SK-N-SH (cell line): ENCODE measurements at regions not wholly inside any gene's neighbourhood (a gene's known extent, or its start where the extent isn't known, plus 50 kb on each side); places are given as distances from the start of the nearest gene placed in this dataset.

Source experiments
- CTCF ChIA-PET: fragments of 300-600, 350-600 bp; formaldehyde crosslinking; extraction: SDS; loops from one replicate; lab custom pipeline; 2021; lab: Yijun Ruan, JAX
- POLR2A ChIA-PET: fragments of 350-600 bp; sonication (Branson Sonifier 250); formaldehyde crosslinking; extraction: SDS; loops from one replicate; lab custom pipeline; 2020; ENCODE audit warnings: antibody characterized with exemption, inconsistent platforms; lab: Yijun Ruan, JAX
- DNase-seq: peaks from one replicate; pipeline ENCODE4 v3.0.0; 2012
- H2AFZ ChIP-seq: fragments of 200-600 bp; sonication (generic); 2 replicates; pipeline ENCODE4 v1.8.1; 2016; ENCODE audit warnings: antibody characterized with exemption, mild to moderate bottlenecking, low read depth
- H3F3A ChIP-seq: fragments of 200-600 bp; sonication (generic); replicated peaks from 2 replicates; pipeline ENCODE3; 2016; ENCODE audit warnings: antibody characterized with exemption, mild to moderate bottlenecking; ENCODE audit not compliant: insufficient read depth
- H3K27ac ChIP-seq, 2 experiments: fragments of 200-500 bp in 1 of 2; fragments of 200-600 bp in 1 of 2; sonication (Bioruptor generic) in 1 of 2; sonication (generic), shearing (Covaris generic) in 1 of 2; 2 replicates each; pipeline versions ENCODE4 v1.5.1 to v1.6.1; 2014 to 2016; ENCODE audit warnings: low read depth in 2 of 2, inconsistent platforms in 1 of 2, low read length in 1 of 2, mild to moderate bottlenecking in 1 of 2, mixed read lengths in 1 of 2
- H3K27me3 ChIP-seq: fragments of 200-600 bp; sonication (generic), shearing (Covaris generic); 2 replicates; pipeline ENCODE4 v1.6.1; 2016; ENCODE audit warnings: mixed run types; ENCODE audit not compliant: insufficient read depth
- H3K36me3 ChIP-seq, 2 experiments: fragments of 200-500 bp in 1 of 2; fragments of 200-600 bp in 1 of 2; sonication (Bioruptor generic) in 1 of 2; sonication (generic) in 1 of 2; replicated peaks in 1 of 2; 2 replicates each; pipeline versions ENCODE3 to v1.5.1; 2014 to 2016; ENCODE audit warnings: low read length in 1 of 2, mild to moderate bottlenecking in 1 of 2; ENCODE audit not compliant: insufficient read depth in 2 of 2, control insufficient read depth in 1 of 2
- H3K4me1 ChIP-seq, 2 experiments: fragments of 200-500 bp in 1 of 2; fragments of 200-600 bp in 1 of 2; sonication (Bioruptor generic) in 1 of 2; sonication (generic), shearing (Covaris generic) in 1 of 2; 2 replicates each; pipeline versions ENCODE4 v1.5.1 to v1.6.1; 2014 to 2016; ENCODE audit warnings: low read depth in 1 of 2, low read length in 1 of 2, mixed run types in 1 of 2; ENCODE audit not compliant: insufficient read depth in 2 of 2, control insufficient read depth in 1 of 2
- H3K4me2 ChIP-seq: fragments of 200-600 bp; sonication (generic), shearing (Covaris generic); 2 replicates; pipeline ENCODE4 v1.6.1; 2017; ENCODE audit warnings: mixed run types
- H3K4me3 ChIP-seq, 2 experiments: fragments of 200-500 bp in 1 of 2; fragments of 200-600 bp in 1 of 2; sonication (Bioruptor generic) in 1 of 2; sonication (generic), shearing (Covaris generic) in 1 of 2; 2 replicates each; pipeline versions ENCODE4 v1.5.1 to v1.8.1; 2014 to 2016; ENCODE audit warnings: low read depth in 2 of 2, inconsistent platforms in 1 of 2, low read length in 1 of 2, mild to moderate bottlenecking in 1 of 2, mixed read lengths in 1 of 2, moderate library complexity in 1 of 2
- H3K79me2 ChIP-seq: fragments of 200-600 bp; sonication (generic); 2 replicates; pipeline ENCODE4 v1.8.1; 2017; ENCODE audit warnings: mild to moderate bottlenecking; ENCODE audit not compliant: insufficient read depth
- H3K9ac ChIP-seq: fragments of 200-600 bp; sonication (generic); 2 replicates; pipeline ENCODE4 v1.6.1; 2017; ENCODE audit warnings: mixed run types
- H3K9me2 ChIP-seq: fragments of 200-600 bp; sonication (generic); 2 replicates; pipeline ENCODE4 v1.6.1; 2017; ENCODE audit warnings: mixed run types
- H3K9me3 ChIP-seq: fragments of 200-600 bp; sonication (generic); 2 replicates; pipeline ENCODE4 v1.6.1; 2017; ENCODE audit warnings: mixed run types, mild to moderate bottlenecking, moderate library complexity
- H4K20me1 ChIP-seq: fragments of 200-600 bp; sonication (generic); 2 replicates; pipeline ENCODE4 v1.6.1; 2017; ENCODE audit warnings: mild to moderate bottlenecking, mixed run types; ENCODE audit not compliant: insufficient read depth
- CTCF ChIP-seq: fragments of 200-600 bp; sonication (generic); IDR thresholded peaks from 2 replicates; pipeline ENCODE4 v1.6.1; 2017; ENCODE audit warnings: antibody characterized with exemption, mild to moderate bottlenecking, moderate library complexity
- EP300 ChIP-seq, 2 experiments: IDR thresholded peaks; 2 replicates each; pipeline versions ENCODE4 v1.4.0 to v1.6.1; 2012; ENCODE audit warnings: borderline replicate concordance in 1 of 2, low read depth in 1 of 2, low read length in 1 of 2
- EZH2phosphoT487 ChIP-seq: fragments of 200-600 bp; sonication (generic); IDR thresholded peaks from 2 replicates; pipeline ENCODE4 v1.6.1; 2017; ENCODE audit warnings: low read depth, mixed run types, mild to moderate bottlenecking, antibody characterized with exemption, moderate library complexity, borderline replicate concordance
- FOXJ3 ChIP-seq: sonication (generic); formaldehyde crosslinking; IDR thresholded peaks from 2 replicates; pipeline ENCODE4 v1.5.1; 2020; ENCODE audit warnings: mild to moderate bottlenecking, missing genetic modification reagents
- FOXM1 ChIP-seq: IDR thresholded peaks from 2 replicates; pipeline ENCODE4 v1.4.0; 2012; ENCODE audit warnings: low read depth, mild to moderate bottlenecking
- GABPA ChIP-seq: IDR thresholded peaks from 2 replicates; pipeline ENCODE4 v1.4.0; 2012; ENCODE audit warnings: low read depth, mild to moderate bottlenecking
- GATA2 ChIP-seq: sonication (generic); formaldehyde crosslinking; IDR thresholded peaks from 2 replicates; pipeline ENCODE4 v1.5.0; 2020; ENCODE audit warnings: mild to moderate bottlenecking, missing genetic modification reagents
- IRF3 ChIP-seq: fragments of 150-350 bp; IDR thresholded peaks from 2 replicates; pipeline ENCODE4 v1.6.1; 2016; ENCODE audit warnings: mild to moderate bottlenecking, low read depth, low read length
- JUND ChIP-seq: IDR thresholded peaks from 2 replicates; pipeline ENCODE4 v1.4.0; 2012
- MAX ChIP-seq: IDR thresholded peaks from 2 replicates; pipeline ENCODE4 v1.4.0; 2012; ENCODE audit warnings: low read depth
- MXI1 ChIP-seq: IDR thresholded peaks from 2 replicates; pipeline ENCODE4 v1.6.1; 2012; ENCODE audit warnings: mild to moderate bottlenecking, low read depth, low read length, improper control_type of control experiment
- PBX3 ChIP-seq: IDR thresholded peaks from 2 replicates; pipeline ENCODE4; 2012
- POLR2AphosphoS5 ChIP-seq: IDR thresholded peaks from 2 replicates; pipeline ENCODE4 v1.6.1; 2012; ENCODE audit warnings: low read depth, low read length
- RAD21 ChIP-seq: IDR thresholded peaks from 2 replicates; pipeline ENCODE4 v1.6.1; 2012; ENCODE audit warnings: mild to moderate bottlenecking, low read length
- RCOR1 ChIP-seq: fragments of 150-350 bp; IDR thresholded peaks from 2 replicates; pipeline ENCODE4 v1.6.1; 2017; ENCODE audit warnings: antibody characterized with exemption, low read length
- REST ChIP-seq: IDR thresholded peaks from 2 replicates; pipeline ENCODE4 v1.6.1; 2012; ENCODE audit warnings: mild to moderate bottlenecking, low read depth, low read length, moderate library complexity
- RXRA ChIP-seq: IDR thresholded peaks from 2 replicates; pipeline ENCODE4 v1.4.0; 2012; ENCODE audit warnings: low read depth, mild to moderate bottlenecking, borderline replicate concordance
- SIN3A ChIP-seq: IDR thresholded peaks from 2 replicates; pipeline ENCODE4 v1.6.1; 2012; ENCODE audit warnings: low read depth, mild to moderate bottlenecking, low read length, moderate library complexity, borderline replicate concordance
- SMC3 ChIP-seq: IDR thresholded peaks from 2 replicates; pipeline ENCODE4 v1.6.1; 2012; ENCODE audit warnings: low read depth, low read length, improper control_type of control experiment
- TCF12 ChIP-seq: IDR thresholded peaks from 2 replicates; pipeline ENCODE4 v1.4.0; 2012
- USF1 ChIP-seq: IDR thresholded peaks from 2 replicates; pipeline ENCODE4 v1.4.0; 2012; ENCODE audit warnings: low read depth, borderline replicate concordance
- USF2 ChIP-seq: fragments of 150-350 bp; IDR thresholded peaks from 2 replicates; pipeline ENCODE4 v1.6.1; 2017; ENCODE audit warnings: antibody characterized with exemption, low read length, low read depth, borderline replicate concordance
- YY1 ChIP-seq: IDR thresholded peaks from 2 replicates; pipeline ENCODE4 v1.4.0; 2012; ENCODE audit warnings: low read depth, mild to moderate bottlenecking
- WGBS: methylation state at CpG from one replicate; pipeline ENCODE4 v1.1.6; 2017; ENCODE audit warnings: low lambda C conversion rate; 5-methylcytosine and 5-hydroxymethylcytosine counted together

- Histone ChIP-seq H3K36me3 (peaks cover 42 to 60% of the 10 kb centered on the region in 2 experiments), H2AFZ (no peak overlapping the region), H3F3A (peaks cover 91% of the 10 kb centered on the region), H4K20me1 (peaks cover 66% of the 10 kb centered on the region), H3K9me3 (no peaks in the 10 kb centered on the region), H3K4me3 (no peak overlapping the region), H3K4me1 (peaks cover 18 to 63% of the 10 kb centered on the region in 2 experiments), H3K9ac (peak overlapping the region; percentile 39), H3K27me3 (no peaks in the 10 kb centered on the region), H3K79me2 (peaks cover 97% of the 10 kb centered on the region), H3K9me2 (no peaks in the 10 kb centered on the region), H3K27ac (peak overlapping the region; percentile 51 to 100), H3K4me2 (peak overlapping the region; percentile 53)
- no peak for DNase-seq
- CTCF ChIA-PET: interaction anchor here (0.7 to 6.5 kb wide), 9 partner anchors 12 to 147 kb away, joined by 3 to 186 read pairs (median 5); no protein-coding TSS in a partner anchor
- POLR2A ChIA-PET: no interaction called here
- 34% methylated on average over 14 of the region's 14 CpGs for WGBS
- TF ChIP-seq SIN3A (0 out of 2 replicates have a peak, but pooled peaks have one; percentile 63), RCOR1 (no peak), FOXJ3 (CRISPR knock-in tag) (no peak), MXI1 (no peak), RXRA (peak; percentile 96), GABPA (no peak), REST (0 out of 2 replicates have a peak, but pooled peaks have one; percentile 16), USF1 (peak; percentile 71), TCF12 (peak; percentile 90), EP300 (IDR thresholded peaks at IDR 0.05; ENCODE audit: borderline replicate concordance in 1 of 2, low read depth in 1 of 2, low read length in 1 of 2) (peak in 1 of 2 experiments; percentile 86; a peak in 1 of 4 replicates), YY1 (no peak), USF2 (no peak), GATA2 (CRISPR knock-in tag) (no peak), POLR2AphosphoS5 (peak; percentile 53), RAD21 (no peak), FOXM1 (no peak), CTCF (no peak; the same call in 1 of the 2 replicates), PBX3 (peak; percentile 62; the same call in 1 of the 2 replicates), JUND (peak; percentile 87), EZH2phosphoT487 (no peak), MAX (peak; percentile 84), IRF3 (no peak), SMC3 (no peak)
Measured at GRCh38 chr7:130894146-130894908, 160.3 kb upstream of the KLF14 start.
